GM23338 (cell line): ENCODE measurements at regions not wholly inside any gene's neighbourhood (a gene's known extent, or its start where the extent isn't known, plus 50 kb on each side); places are given as distances from the start of the nearest gene placed in this dataset.

Source experiments
- ATAC-seq: fragments of 200-7000 bp; cut with Tn5 transposase; 3 replicates; pipeline ENCODE4 v1.9.1; 2020
- DNase-seq: peaks from one replicate; pipeline ENCODE4 v3.0.0-alpha.2; 2015; ENCODE audit warnings: low spot score
- H2AFZ ChIP-seq: fragments of 200-600 bp; sonication (generic); 2 replicates; pipeline ENCODE4 v1.8.0; 2016; ENCODE audit warnings: antibody characterized with exemption, mild to moderate bottlenecking, moderate library complexity
- H3F3A ChIP-seq: fragments of 200-600 bp; sonication (generic); replicated peaks from 2 replicates; pipeline ENCODE4 v1.8.0; 2017; ENCODE audit warnings: antibody characterized with exemption, mixed run types, low read depth
- H3K27ac ChIP-seq: fragments of 200-600 bp; sonication (generic); 2 replicates; pipeline ENCODE4 v1.6.1; 2016; ENCODE audit warnings: low read depth
- H3K27me3 ChIP-seq: fragments of 200-600 bp; sonication (generic); 2 replicates; pipeline ENCODE4 v1.8.0; 2016; ENCODE audit warnings: mild to moderate bottlenecking, mixed run types, moderate library complexity; ENCODE audit not compliant: insufficient read depth
- H3K36me3 ChIP-seq: fragments of 200-600 bp; sonication (generic); 2 replicates; pipeline ENCODE4 v1.8.0; 2016; ENCODE audit warnings: mild to moderate bottlenecking; ENCODE audit not compliant: insufficient read depth
- H3K4me1 ChIP-seq: fragments of 200-600 bp; sonication (generic); 2 replicates; pipeline ENCODE4 v1.8.0; 2016; ENCODE audit warnings: mild to moderate bottlenecking, moderate library complexity; ENCODE audit not compliant: insufficient read depth
- H3K4me2 ChIP-seq: fragments of 200-600 bp; sonication (generic); 2 replicates; pipeline ENCODE4 v1.7.1; 2017; ENCODE audit warnings: mixed run types
- H3K4me3 ChIP-seq: fragments of 200-600 bp; sonication (generic); 2 replicates; pipeline ENCODE4 v1.6.1; 2016; ENCODE audit warnings: mixed run types
- H3K79me2 ChIP-seq: fragments of 200-600 bp; sonication (generic); replicated peaks from 2 replicates; pipeline ENCODE4 v1.8.0; 2017; ENCODE audit warnings: mild to moderate bottlenecking; ENCODE audit not compliant: insufficient read depth
- H3K9me2 ChIP-seq: fragments of 200-600 bp; sonication (generic); 2 replicates; pipeline ENCODE4 v1.8.0; 2017; ENCODE audit not compliant: insufficient read depth
- H4K20me1 ChIP-seq: fragments of 200-600 bp; sonication (generic); replicated peaks from 2 replicates; pipeline ENCODE4 v1.8.0; 2017; ENCODE audit warnings: mild to moderate bottlenecking; ENCODE audit not compliant: insufficient read depth
- H3K27ac Mint-ChIP-seq: 2 replicates; pipeline ENCODE4 v1.8.0; 2020; ENCODE audit warnings: inconsistent platforms, mild to moderate bottlenecking, moderate library complexity, mixed read lengths
- H3K27me3 Mint-ChIP-seq: 3 replicates; pipeline ENCODE4 v1.8.0; 2022; ENCODE audit warnings: low read depth, mild to moderate bottlenecking, moderate library complexity, mixed read lengths, inconsistent platforms; ENCODE audit not compliant: insufficient read depth, poor library complexity
- H3K36me3 Mint-ChIP-seq: 3 replicates; pipeline ENCODE4 v1.8.0; 2021; ENCODE audit warnings: low read depth, mild to moderate bottlenecking, inconsistent platforms, moderate library complexity, mixed read lengths
- H3K4me1 Mint-ChIP-seq: 3 replicates; pipeline ENCODE4 v1.8.0; 2020; ENCODE audit warnings: mild to moderate bottlenecking, inconsistent platforms, mixed read lengths
- H3K4me3 Mint-ChIP-seq: 3 replicates; pipeline ENCODE4 v1.8.0; 2021; ENCODE audit warnings: moderate library complexity, mild to moderate bottlenecking, inconsistent platforms, mixed read lengths
- H3K9me3 Mint-ChIP-seq: 3 replicates; pipeline ENCODE4 v1.8.0; 2020; ENCODE audit warnings: moderate library complexity, mild to moderate bottlenecking, inconsistent platforms, mixed read lengths
- CTCF ChIP-seq, 2 experiments: fragments of 200-600 bp in 1 of 2; sonication (generic) in 1 of 2; conservative IDR thresholded peaks; 2 replicates each; pipeline versions ENCODE4 v1.5.1 to v1.6.1; 2016 to 2017; ENCODE audit warnings: antibody characterized with exemption in 2 of 2, low read depth in 2 of 2, mild to moderate bottlenecking in 2 of 2, moderate library complexity in 1 of 2
- EZH2 ChIP-seq: fragments of 200-600 bp; sonication (generic); IDR thresholded peaks from one replicate; pipeline ENCODE4 v1.8.0; 2017; ENCODE audit warnings: antibody characterized with exemption, mild to moderate bottlenecking, low read depth; ENCODE audit not compliant: unreplicated experiment
- JUNB ChIP-seq: IDR thresholded peaks from one replicate; pipeline ENCODE4 v1.6.1; 2016; ENCODE audit warnings: antibody characterized with exemption; ENCODE audit not compliant: unreplicated experiment
- NANOG ChIP-seq: IDR thresholded peaks from 2 replicates; pipeline ENCODE4 v1.6.1; 2016; ENCODE audit warnings: antibody characterized with exemption, borderline replicate concordance
- REST ChIP-seq: IDR thresholded peaks from one replicate; pipeline ENCODE4 v1.6.1; 2018; ENCODE audit warnings: antibody characterized with exemption; ENCODE audit not compliant: unreplicated experiment
- ZNF114 ChIP-seq: fragments of 250-450 bp; sonication (Bioruptor Pico); IDR thresholded peaks from 2 replicates; pipeline ENCODE4 v1.5.0; 2020; ENCODE audit warnings: mild to moderate bottlenecking, moderate library complexity
- ZNF331 ChIP-seq: fragments of 250-450 bp; sonication (Bioruptor Pico); IDR thresholded peaks from 2 replicates; pipeline ENCODE4 v1.5.0; 2020; ENCODE audit warnings: low read depth, mild to moderate bottlenecking, moderate library complexity
- ZNF462 ChIP-seq: fragments of 250-450 bp; sonication (Bioruptor Pico); IDR thresholded peaks from 2 replicates; pipeline ENCODE4 v1.5.0; 2020; ENCODE audit warnings: mild to moderate bottlenecking, moderate library complexity

- H3K36me3 ChIP-seq: no peaks in the 10 kb centered on the region
- H3K9me2 ChIP-seq: no peaks in the 10 kb centered on the region
- Mint-ChIP-seq H3K4me1 (peaks cover 4% of the 10 kb centered on the region), H3K27ac (no peak overlapping the region), H3K4me3 (no peak overlapping the region), H3K9me3 (no peaks in the 10 kb centered on the region), H3K27me3 (no peaks in the 10 kb centered on the region), H3K36me3 (peaks cover 3% of the 10 kb centered on the region; the same call in 1 of the 3 replicates)
- H3F3A ChIP-seq: no peaks in the 10 kb centered on the region
- no peaks in the 10 kb centered on the region for H3K79me2 ChIP-seq
- no peak for TF ChIP-seq ZNF331
- no peak for TF ChIP-seq ZNF114 (CRISPR knock-in tag)
- TF ChIP-seq CTCF (conservative IDR thresholded peaks at IDR 0.05; ENCODE audit: low read depth in 2 of 2): no peak
- TF ChIP-seq NANOG: no peak
- ATAC-seq: no peak
- no peak overlapping the region for H3K27ac ChIP-seq
- H2AFZ ChIP-seq: no peak overlapping the region
- no peak overlapping the region for H3K4me3 ChIP-seq
- no peak overlapping the region for H3K4me2 ChIP-seq
- no peak for DNase-seq
- no peaks in the 10 kb centered on the region for H3K27me3 ChIP-seq
- H3K4me1 ChIP-seq: no peaks in the 10 kb centered on the region
- H4K20me1 ChIP-seq: no peaks in the 10 kb centered on the region
Measured at GRCh38 chr5:85838781-85839180, 779.0 kb upstream of the COX7C start.

- Histone ChIP-seq H2AFZ (no peak overlapping the region), H4K20me1 (no peaks in the 10 kb centered on the region), H3K4me2 (no peak overlapping the region), H3K9me2 (no peaks in the 10 kb centered on the region), H3F3A (no peaks in the 10 kb centered on the region), H3K36me3 (no peaks in the 10 kb centered on the region), H3K27me3 (no peaks in the 10 kb centered on the region), H3K4me1 (no peaks in the 10 kb centered on the region), H3K79me2 (no peaks in the 10 kb centered on the region), H3K27ac (no peak overlapping the region), H3K4me3 (no peak overlapping the region)
- H3K27ac Mint-ChIP-seq: no peak overlapping the region
- no peak for DNase-seq
- no peak for TF ChIP-seq REST
- no peak for TF ChIP-seq JUNB
- TF ChIP-seq ZNF462 (CRISPR knock-in tag): no peak
- no peak for TF ChIP-seq EZH2
- TF ChIP-seq NANOG: no peak
- H3K9me3 Mint-ChIP-seq: no peaks in the 10 kb centered on the region
- ATAC-seq: no peak
- H3K4me1 Mint-ChIP-seq: peaks cover 7% of the 10 kb centered on the region
- H3K27me3 Mint-ChIP-seq: no peaks in the 10 kb centered on the region
- H3K4me3 Mint-ChIP-seq: no peak overlapping the region
- peaks cover 3% of the 10 kb centered on the region; the same call in 1 of the 3 replicates for H3K36me3 Mint-ChIP-seq
Measured at GRCh38 chr5:85841653-85842052, 776.1 kb upstream of the COX7C start.
